Vagina (tissue), 2 donors: ENCODE measurements at regions not wholly inside any gene's neighbourhood (a gene's known extent, or its start where the extent isn't known, plus 50 kb on each side); places are given as distances from the start of the nearest gene placed in this dataset.

Experiments used
- DNase-seq, 2 donors: peaks; one replicate each; pipeline ENCODE4 v3.0.0-alpha.2; 2017; ENCODE audit errors: extremely low spot score in 2 of 2
- H3K27ac ChIP-seq: fragments of 200-600 bp; sonication (generic); one replicate; pipeline ENCODE4 v1.5.1; 2019
- H3K27me3 ChIP-seq: fragments of 200-600 bp; sonication (generic); one replicate; pipeline ENCODE4 v1.5.1; 2019
- H3K36me3 ChIP-seq, 2 donors: fragments of 200-600 bp; sonication (generic); one replicate each; pipeline ENCODE4 v1.5.1; 2017 to 2019
- H3K4me1 ChIP-seq: fragments of 200-600 bp; sonication (generic); one replicate; pipeline ENCODE4 v1.5.1; 2019
- H3K4me3 ChIP-seq, 2 donors: fragments of 200-600 bp; sonication (generic); 1 replicate in 1 of 2; 2 replicates in 1 of 2; pipeline ENCODE4 v1.5.1; 2016 to 2019
- H3K9me3 ChIP-seq: fragments of 200-600 bp; sonication (generic); one replicate; pipeline ENCODE4 v1.5.1; 2019
- POLR2A ChIP-seq, 2 donors: fragments of 450-650 bp; IDR thresholded peaks; one replicate each; pipeline ENCODE4 v1.6.1; 2017; ENCODE audit warnings: antibody characterized with exemption in 2 of 2, mild to moderate bottlenecking in 2 of 2, moderate library complexity in 2 of 2
- POLR2AphosphoS5 ChIP-seq, 2 donors: sonication (generic); formaldehyde crosslinking; IDR thresholded peaks; one replicate each; pipeline ENCODE4 v1.9.0; 2017; ENCODE audit warnings: antibody characterized with exemption in 2 of 2, mild to moderate bottlenecking in 2 of 2, low read depth in 1 of 2; ENCODE audit not compliant: insufficient read depth in 1 of 2
- intact Hi-C: fragments of 100-400 bp; cut with DNase I; formaldehyde crosslinking; loops from one replicate; pipeline ENCODE4 v1.15.1; 2023
- TF ChIP-seq, protein P1 (sequence below), 3 experiments: fragments of 450-650 bp in 2 of 3; fragments of 200-600 bp in 1 of 3; sonication (generic) in 1 of 3; IDR thresholded peaks; one replicate each; pipeline ENCODE4 v1.5.1; 2017 to 2019; ENCODE audit warnings: antibody characterized with exemption in 3 of 3, mild to moderate bottlenecking in 2 of 3, moderate library complexity in 2 of 3

DNA sequence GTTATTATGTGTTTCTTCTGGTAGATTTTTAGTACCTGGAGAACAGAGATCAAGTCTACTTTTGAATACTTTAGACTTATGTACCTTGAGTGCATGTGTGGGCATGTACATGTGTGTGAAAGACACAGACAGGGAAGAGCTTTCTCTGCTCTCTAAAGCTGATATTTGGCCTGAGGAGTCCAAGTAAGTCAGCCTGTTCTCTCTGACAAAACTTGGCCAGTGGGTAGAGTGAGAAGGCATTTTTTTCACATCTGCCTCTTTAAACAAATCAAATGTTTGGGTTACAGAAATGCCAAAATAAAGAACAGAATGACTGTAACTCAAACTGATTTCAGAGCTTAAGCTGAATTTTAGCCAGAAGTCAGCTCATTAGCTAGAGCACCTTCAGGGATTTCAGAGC is 309.7 kb upstream of the DYNLRB2 start:
- Histone ChIP-seq H3K4me1 (peaks cover 15% of the 10 kb centered on the region), H3K27me3 (no peaks in the 10 kb centered on the region), H3K36me3 (no peaks in the 10 kb centered on the region), H3K9me3 (no peaks in the 10 kb centered on the region), H3K4me3 (no peak overlapping the region), H3K27ac (no peak overlapping the region)
- intact Hi-C loops = no loop called here
- TF ChIP-seq POLR2A (IDR thresholded peaks at IDR 0.05) (no peak), POLR2AphosphoS5 (IDR thresholded peaks at IDR 0.05; ENCODE audit: insufficient read depth in 1 of 2, low read depth in 1 of 2) (no peak)
- TF ChIP-seq, protein P1, sequence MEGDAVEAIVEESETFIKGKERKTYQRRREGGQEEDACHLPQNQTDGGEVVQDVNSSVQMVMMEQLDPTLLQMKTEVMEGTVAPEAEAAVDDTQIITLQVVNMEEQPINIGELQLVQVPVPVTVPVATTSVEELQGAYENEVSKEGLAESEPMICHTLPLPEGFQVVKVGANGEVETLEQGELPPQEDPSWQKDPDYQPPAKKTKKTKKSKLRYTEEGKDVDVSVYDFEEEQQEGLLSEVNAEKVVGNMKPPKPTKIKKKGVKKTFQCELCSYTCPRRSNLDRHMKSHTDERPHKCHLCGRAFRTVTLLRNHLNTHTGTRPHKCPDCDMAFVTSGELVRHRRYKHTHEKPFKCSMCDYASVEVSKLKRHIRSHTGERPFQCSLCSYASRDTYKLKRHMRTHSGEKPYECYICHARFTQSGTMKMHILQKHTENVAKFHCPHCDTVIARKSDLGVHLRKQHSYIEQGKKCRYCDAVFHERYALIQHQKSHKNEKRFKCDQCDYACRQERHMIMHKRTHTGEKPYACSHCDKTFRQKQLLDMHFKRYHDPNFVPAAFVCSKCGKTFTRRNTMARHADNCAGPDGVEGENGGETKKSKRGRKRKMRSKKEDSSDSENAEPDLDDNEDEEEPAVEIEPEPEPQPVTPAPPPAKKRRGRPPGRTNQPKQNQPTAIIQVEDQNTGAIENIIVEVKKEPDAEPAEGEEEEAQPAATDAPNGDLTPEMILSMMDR (IDR thresholded peaks at IDR 0.05) = no peak
- DNase-seq = no peak

DNA sequence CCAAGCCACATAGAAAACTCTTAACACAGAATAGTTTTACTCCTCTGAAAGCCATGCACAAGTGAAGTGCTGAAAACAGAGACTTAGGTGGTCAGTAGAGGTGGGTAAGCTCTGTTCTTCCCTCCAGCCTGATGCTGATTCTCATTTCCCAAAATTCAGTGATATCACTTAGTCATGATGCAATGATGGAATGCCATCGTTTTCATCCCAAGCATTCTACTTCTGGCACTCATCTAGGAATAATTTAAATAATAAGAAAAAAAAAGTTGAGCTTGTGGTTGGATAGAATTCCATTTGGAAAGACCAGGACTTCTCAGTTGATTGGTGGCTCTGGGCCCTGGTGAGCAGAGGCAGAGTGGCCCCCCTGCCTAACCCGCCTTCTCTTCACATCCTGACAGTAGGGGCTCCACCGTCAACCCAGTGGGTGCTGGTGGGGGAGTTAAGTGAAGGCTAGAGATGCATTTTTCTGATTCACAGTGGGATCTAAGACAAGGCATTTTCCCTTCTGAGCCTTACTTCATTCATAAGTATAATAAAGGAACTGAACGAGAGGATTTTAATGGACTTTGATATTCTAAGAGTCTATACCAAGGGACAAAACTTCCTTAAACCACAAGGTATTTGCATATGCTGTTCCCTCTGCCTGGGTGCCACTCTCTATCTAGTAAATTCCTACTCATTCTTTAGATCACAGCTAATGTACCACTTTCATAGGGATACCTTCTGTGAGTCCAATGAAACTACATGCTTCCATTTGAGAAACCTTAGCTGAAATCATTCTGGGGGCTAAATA is 310.3 kb upstream of the DYNLRB2 start:
- H3K27me3 ChIP-seq = no peaks in the 10 kb centered on the region
- H3K27ac ChIP-seq = no peak overlapping the region
- no peak overlapping the region for H3K4me3 ChIP-seq
- H3K9me3 ChIP-seq = no peaks in the 10 kb centered on the region
- intact Hi-C loops = no loop called here
- peaks cover 15% of the 10 kb centered on the region for H3K4me1 ChIP-seq
- no peaks in the 10 kb centered on the region for H3K36me3 ChIP-seq
- DNase-seq = no peak
- TF ChIP-seq POLR2A (IDR thresholded peaks at IDR 0.05) (no peak), POLR2AphosphoS5 (IDR thresholded peaks at IDR 0.05; ENCODE audit: insufficient read depth in 1 of 2, low read depth in 1 of 2) (no peak)
- TF ChIP-seq, protein P1 (IDR thresholded peaks at IDR 0.05) = no peak

DNA sequence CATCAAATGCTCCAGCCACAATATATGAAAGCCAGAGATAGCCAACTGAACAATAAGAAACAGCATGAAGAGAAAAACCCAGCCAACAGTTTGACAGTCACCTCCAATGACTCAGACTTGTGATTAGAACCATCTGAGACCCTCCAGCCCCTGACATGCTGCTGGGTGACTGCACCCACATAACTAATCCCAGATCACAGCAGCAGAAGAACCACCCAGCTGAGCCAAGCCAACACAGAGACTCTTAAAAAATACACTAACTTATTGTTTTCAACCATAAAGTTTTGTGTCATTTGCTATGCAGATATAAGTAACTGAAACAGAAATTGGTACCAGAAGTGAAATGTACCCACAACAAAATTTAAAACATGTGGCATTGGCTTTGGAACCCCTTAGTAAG is 314.3 kb upstream of the DYNLRB2 start:
- no peak overlapping the region for H3K27ac ChIP-seq
- no peak overlapping the region for H3K4me3 ChIP-seq
- no peaks in the 10 kb centered on the region for H3K36me3 ChIP-seq
- no peak for DNase-seq
- intact Hi-C loops = no loop called here
- TF ChIP-seq, protein P1 (IDR thresholded peaks at IDR 0.05) = no peak
- TF ChIP-seq POLR2A (IDR thresholded peaks at IDR 0.05) = no peak
- no peak for TF ChIP-seq POLR2AphosphoS5 (IDR thresholded peaks at IDR 0.05; ENCODE audit: insufficient read depth in 1 of 2, low read depth in 1 of 2)
- peaks cover 11% of the 10 kb centered on the region for H3K4me1 ChIP-seq
- no peaks in the 10 kb centered on the region for H3K9me3 ChIP-seq
- H3K27me3 ChIP-seq = no peaks in the 10 kb centered on the region

DNA sequence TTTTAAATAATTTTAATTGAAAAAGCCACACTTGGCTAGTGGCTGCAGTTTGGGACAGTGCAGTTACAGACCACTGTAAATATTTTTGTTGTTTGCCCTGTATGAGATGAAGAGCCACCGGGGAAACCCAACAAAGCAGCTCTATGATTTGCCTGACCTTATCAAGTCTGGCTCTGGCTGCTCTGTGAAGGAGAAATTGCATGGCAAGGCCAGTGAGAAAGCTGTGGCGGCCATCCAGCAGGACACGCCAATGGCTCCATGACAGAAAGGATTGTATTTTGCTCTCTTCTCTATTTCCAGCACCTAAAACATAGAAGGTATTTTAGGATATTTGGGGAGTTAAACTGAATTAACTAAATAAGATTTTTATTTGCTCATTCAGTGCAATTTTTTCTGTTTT is 330.0 kb upstream of the DYNLRB2 start:
- DNase-seq = no peak
- H3K4me3 ChIP-seq = no peak overlapping the region
- intact Hi-C loops = no loop called here
- TF ChIP-seq, protein P1 (IDR thresholded peaks at IDR 0.05) = no peak
- TF ChIP-seq POLR2AphosphoS5 (IDR thresholded peaks at IDR 0.05; ENCODE audit: insufficient read depth in 1 of 2, low read depth in 1 of 2) (no peak), POLR2A (IDR thresholded peaks at IDR 0.05) (no peak)
- H3K36me3 ChIP-seq = no peaks in the 10 kb centered on the region
- no peak overlapping the region for H3K27ac ChIP-seq
- no peaks in the 10 kb centered on the region for H3K27me3 ChIP-seq
- H3K4me1 ChIP-seq = peaks cover 11% of the 10 kb centered on the region
- no peaks in the 10 kb centered on the region for H3K9me3 ChIP-seq

DNA sequence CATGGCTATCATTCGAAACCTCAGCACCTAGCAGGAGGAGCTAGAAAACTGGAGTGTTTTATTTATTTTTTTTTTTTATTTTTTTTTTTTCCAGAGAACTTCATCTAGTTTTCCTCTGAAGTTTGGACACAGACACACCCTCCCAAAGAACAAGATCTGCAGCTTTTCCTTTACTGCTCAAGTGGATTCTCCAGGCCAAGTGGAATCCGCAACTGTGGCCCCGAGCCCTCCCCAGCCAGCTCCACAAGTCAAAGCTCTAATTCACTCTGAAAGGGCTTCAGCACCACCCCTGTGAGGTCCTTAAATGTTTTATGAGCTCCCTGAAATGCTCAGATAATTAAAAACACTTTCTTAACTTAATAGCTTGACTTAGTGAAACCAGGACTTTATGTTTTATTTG is 332.1 kb upstream of the DYNLRB2 start:
- no peak overlapping the region for H3K4me3 ChIP-seq
- no peak for DNase-seq
- H3K4me1 ChIP-seq = peaks cover 11% of the 10 kb centered on the region
- H3K36me3 ChIP-seq = no peaks in the 10 kb centered on the region
- TF ChIP-seq POLR2A (IDR thresholded peaks at IDR 0.05) (no peak), POLR2AphosphoS5 (IDR thresholded peaks at IDR 0.05; ENCODE audit: insufficient read depth in 1 of 2, low read depth in 1 of 2) (no peak)
- TF ChIP-seq, protein P1 (IDR thresholded peaks at IDR 0.05) = no peak
- no peaks in the 10 kb centered on the region for H3K27me3 ChIP-seq
- intact Hi-C loops = no loop called here
- no peak overlapping the region for H3K27ac ChIP-seq
- H3K9me3 ChIP-seq = no peaks in the 10 kb centered on the region
